MG63 (cell line): ENCODE measurements at regions not wholly inside any gene's neighbourhood (a gene's known extent, or its start where the extent isn't known, plus 50 kb on each side); places are given as distances from the start of the nearest gene placed in this dataset.
"Not testable (repeated sequence)": the region's sequence is repeated elsewhere in the genome, so short reads cannot be mapped to it uniquely, and the experiment has no call there.

Source experiments
- DNase-seq: peaks from one replicate; pipeline ENCODE4 v3.0.0-alpha.2; 2020
- H3K27me3 ChIP-seq: fragments of 250-450 bp; sonication (Bioruptor Pico); 2 replicates; pipeline ENCODE4 v1.5.1; 2020; ENCODE audit warnings: mild to moderate bottlenecking, moderate library complexity
- H3K36me3 ChIP-seq: fragments of 250-450 bp; sonication (Bioruptor Pico); 2 replicates; pipeline ENCODE4 v1.5.1; 2020; ENCODE audit warnings: mild to moderate bottlenecking, moderate library complexity
- H3K4me3 ChIP-seq: fragments of 250-450 bp; sonication (Bioruptor Pico); 2 replicates; pipeline ENCODE4 v1.5.1; 2020; ENCODE audit warnings: mild to moderate bottlenecking, moderate library complexity
- H3K9me3 ChIP-seq: fragments of 250-450 bp; sonication (Bioruptor Pico); 2 replicates; pipeline ENCODE4 v1.5.1; 2020; ENCODE audit warnings: mild to moderate bottlenecking, moderate library complexity

GRCh38 chr6:16909658-16910360 is 148.5 kb upstream of the ATXN1 start:
- Histone ChIP-seq H3K9me3 (peaks cover 10% of the 10 kb centered on the region; the same call in 1 of the 2 replicates), H3K4me3 (no peak overlapping the region)
- no peak for DNase-seq

GRCh38 chr6:16907991-16908390 is 146.7 kb upstream of the ATXN1 start:
- Histone ChIP-seq H3K4me3 (no peak overlapping the region), H3K36me3 (no peaks in the 10 kb centered on the region), H3K9me3 (peaks cover 2% of the 10 kb centered on the region; the same call in 1 of the 2 replicates), H3K27me3 (no peaks in the 10 kb centered on the region)
- DNase-seq = no peak

More at GRCh38 chr6:16909658-16910360, 148.5 kb upstream of the ATXN1 start:
- Histone ChIP-seq H3K27me3 (no peaks in the 10 kb centered on the region), H3K36me3 (no peaks in the 10 kb centered on the region)

- no peaks in the 10 kb centered on the region for H3K36me3 ChIP-seq
- no peaks in the 10 kb centered on the region for H3K27me3 ChIP-seq
- H3K9me3 ChIP-seq = no peaks in the 10 kb centered on the region
- H3K4me3 ChIP-seq = no peak overlapping the region
- DNase-seq = no peak
Measured at GRCh38 chr6:16904957-16905356, 143.7 kb upstream of the ATXN1 start.

GRCh38 chr6:16903470-16903869 is 142.2 kb upstream of the ATXN1 start:
- H3K9me3 ChIP-seq = no peaks in the 10 kb centered on the region
- H3K27me3 ChIP-seq = no peaks in the 10 kb centered on the region
- H3K4me3 ChIP-seq = no peak overlapping the region
- H3K36me3 ChIP-seq = no peaks in the 10 kb centered on the region
- peak; percentile 46 for DNase-seq

- Histone ChIP-seq H3K4me3 (no peak overlapping the region), H3K27me3 (no peaks in the 10 kb centered on the region), H3K9me3 (no peaks in the 10 kb centered on the region), H3K36me3 (no peaks in the 10 kb centered on the region)
- no peak for DNase-seq
Measured at GRCh38 chr6:16902502-16902901, 141.2 kb upstream of the ATXN1 start.

- Histone ChIP-seq H3K4me3 (no peak overlapping the region), H3K36me3 (no peaks in the 10 kb centered on the region), H3K9me3 (no peaks in the 10 kb centered on the region), H3K27me3 (no peaks in the 10 kb centered on the region)
- DNase-seq = peak; percentile 77
Measured at GRCh38 chr6:16901782-16902181, 140.5 kb upstream of the ATXN1 start.

GRCh38 chr6:16901306-16901705 is 140.0 kb upstream of the ATXN1 start:
- H3K27me3 ChIP-seq = no peaks in the 10 kb centered on the region
- H3K36me3 ChIP-seq = no peaks in the 10 kb centered on the region
- no peak overlapping the region for H3K4me3 ChIP-seq
- no peaks in the 10 kb centered on the region for H3K9me3 ChIP-seq
- DNase-seq = no peak

GRCh38 chr6:16898640-16899396 is 137.6 kb upstream of the ATXN1 start:
- DNase-seq = no peak
- no peaks in the 10 kb centered on the region for H3K27me3 ChIP-seq
- no peaks in the 10 kb centered on the region; the same call in 1 of the 2 replicates for H3K9me3 ChIP-seq
- no peak overlapping the region for H3K4me3 ChIP-seq
- no peaks in the 10 kb centered on the region for H3K36me3 ChIP-seq

GRCh38 chr6:16897669-16898068 is 136.4 kb upstream of the ATXN1 start:
- no peaks in the 10 kb centered on the region; the same call in 1 of the 2 replicates for H3K9me3 ChIP-seq
- H3K4me3 ChIP-seq = no peak overlapping the region
- H3K27me3 ChIP-seq = no peaks in the 10 kb centered on the region
- DNase-seq = no peak
- H3K36me3 ChIP-seq = no peaks in the 10 kb centered on the region

- Histone ChIP-seq H3K36me3 (no peaks in the 10 kb centered on the region), H3K4me3 (no peak overlapping the region), H3K27me3 (no peaks in the 10 kb centered on the region), H3K9me3 (no peaks in the 10 kb centered on the region; the same call in 1 of the 2 replicates)
- no peak for DNase-seq
Measured at GRCh38 chr6:16894301-16894700, 133.0 kb upstream of the ATXN1 start.

- H3K9me3 ChIP-seq, H3K36me3 ChIP-seq, H3K27me3 ChIP-seq, H3K4me3 ChIP-seq, DNase-seq: not testable (repeated sequence)
Measured at GRCh38 chr6:16891110-16891509, 129.8 kb upstream of the ATXN1 start.

GRCh38 chr6:16885411-16886160 is 124.3 kb upstream of the ATXN1 start:
- no peak overlapping the region for H3K4me3 ChIP-seq

GRCh38 chr6:16884526-16884925 is 123.3 kb upstream of the ATXN1 start:
- H3K36me3 ChIP-seq = no peaks in the 10 kb centered on the region
- no peak overlapping the region for H3K4me3 ChIP-seq
- H3K27me3 ChIP-seq = no peaks in the 10 kb centered on the region
- DNase-seq = no peak
- no peaks in the 10 kb centered on the region for H3K9me3 ChIP-seq

More at GRCh38 chr6:16885411-16886160, 124.3 kb upstream of the ATXN1 start:
- no peaks in the 10 kb centered on the region for H3K9me3 ChIP-seq
- no peak for DNase-seq
- H3K27me3 ChIP-seq = no peaks in the 10 kb centered on the region
- H3K36me3 ChIP-seq = no peaks in the 10 kb centered on the region

- Histone ChIP-seq H3K36me3 (no peaks in the 10 kb centered on the region), H3K4me3 (no peak overlapping the region), H3K27me3 (no peaks in the 10 kb centered on the region), H3K9me3 (no peaks in the 10 kb centered on the region)
- no peak for DNase-seq
Measured at GRCh38 chr6:16883414-16883813, 122.2 kb upstream of the ATXN1 start.

GRCh38 chr6:16882230-16882629 is 121.0 kb upstream of the ATXN1 start:
- no peaks in the 10 kb centered on the region for H3K36me3 ChIP-seq
- DNase-seq = no peak
- H3K4me3 ChIP-seq = no peak overlapping the region
- H3K27me3 ChIP-seq = no peaks in the 10 kb centered on the region
- H3K9me3 ChIP-seq = no peaks in the 10 kb centered on the region

- not testable (repeated sequence) for H3K9me3 ChIP-seq, H3K27me3 ChIP-seq, H3K36me3 ChIP-seq, DNase-seq, H3K4me3 ChIP-seq
Measured at GRCh38 chr6:16876852-16877251, 115.6 kb upstream of the ATXN1 start.

- Histone ChIP-seq H3K9me3 (no peaks in the 10 kb centered on the region), H3K4me3 (no peak overlapping the region), H3K27me3 (no peaks in the 10 kb centered on the region), H3K36me3 (no peaks in the 10 kb centered on the region)
- DNase-seq = no peak
Measured at GRCh38 chr6:16876201-16876600, 114.9 kb upstream of the ATXN1 start.
